Heart right ventricle (tissue), 16 donors: ENCODE measurements at regions not wholly inside any gene's neighbourhood (a gene's known extent, or its start where the extent isn't known, plus 50 kb on each side); places are given as distances from the start of the nearest gene placed in this dataset.

Experiments used
- ATAC-seq, 8 donors: fragments of 200-7000 bp; cut with Tn5 transposase; one replicate each; pipeline ENCODE4 v1.9.1; 2020; ENCODE audit warnings: mild to moderate bottlenecking in 8 of 8, moderate library complexity in 8 of 8, moderate number of reproducible peaks in 1 of 8
- DNase-seq, 2 donors: peaks; one replicate each; pipeline ENCODE4 v3.0.0-alpha.2; 2020
- H3K27ac ChIP-seq, 10 donors: fragments of 200-600 bp; sonication (generic) in 2 of 10; one replicate each; pipeline versions ENCODE4 v1.5.0 to v1.8.0; 2020 to 2022; ENCODE audit warnings: mild to moderate bottlenecking in 3 of 10
- H3K27me3 ChIP-seq, 7 donors: fragments of 200-600 bp; one replicate each; pipeline ENCODE4 v1.8.0; 2021 to 2022; ENCODE audit warnings: mild to moderate bottlenecking in 2 of 7
- H3K36me3 ChIP-seq, 9 donors: fragments of 200-600 bp; sonication (generic) in 1 of 9; one replicate each; pipeline versions ENCODE4 v1.5.0 to v1.8.0; 2020 to 2022; ENCODE audit warnings: mild to moderate bottlenecking in 2 of 9
- H3K4me1 ChIP-seq, 9 donors: fragments of 200-600 bp; sonication (generic) in 1 of 9; one replicate each; pipeline versions ENCODE4 v1.5.0 to v1.8.0; 2020 to 2022; ENCODE audit warnings: mild to moderate bottlenecking in 4 of 9
- H3K4me3 ChIP-seq, 10 donors: fragments of 200-600 bp; sonication (generic) in 2 of 10; one replicate each; pipeline versions ENCODE4 v1.5.0 to v1.8.0; 2020 to 2022; ENCODE audit warnings: mild to moderate bottlenecking in 7 of 10, moderate library complexity in 2 of 10
- H3K9me3 ChIP-seq, 11 donors: fragments of 200-600 bp in 10 of 11; sonication (generic) in 2 of 11; one replicate each; pipeline versions ENCODE4 v1.5.0 to v1.8.0; 2013 to 2022; ENCODE audit warnings: mild to moderate bottlenecking in 2 of 11, control low read depth in 1 of 11, moderate library complexity in 1 of 11
- WGBS, 2 donors: extraction: QIAGEN DNeasy Blood & Tissue Kit; methylation state at CpG; one replicate each; pipeline ENCODE4 v1.1.7; 2013; ENCODE audit warnings: inconsistent platforms in 1 of 2; 5-methylcytosine and 5-hydroxymethylcytosine counted together
- intact Hi-C, 10 donors: fragments of 100-400 bp; cut with DNase I; formaldehyde crosslinking; loops; one replicate each; pipeline versions ENCODE4 v1.11.1 to v1.14.2; 2022
- TF ChIP-seq, protein P1 (sequence below), 9 donors: fragments of 200-600 bp; sonication (generic) in 2 of 9; IDR thresholded peaks; one replicate each; pipeline versions ENCODE4 v1.5.0 to v1.8.0; 2021 to 2022; ENCODE audit warnings: antibody characterized with exemption in 9 of 9, mild to moderate bottlenecking in 5 of 9, moderate library complexity in 1 of 9
- donor health status: Arrhythmogenic right ventricular cardiomyopathy.
- donor health status: ischemic (EF 13 %, LVEDD 7.1; RV severe dilation, severe dysfunction).
- donor health status: healthy with polysubstance abuse.
- donor health status: DM: no; HTN: yes; CAD: no.
- donor health status: DM: no; HTN: no; CAD: no.
- donor health status: ischemic (EF 25% LVEDD 6.9; RV normal size, moderate dysfunction).
- donor health status: ischemic (EF 25% LVEDD 5.7; RV mildly dilated, moderate dysfunction).
- donor health status: healthy.
- donor health status: DM: yes; HTN: yes; CAD: no.
- donor health status: Ischemic cardiomyopathy.
- donor health status: ischemic (EF 35%, LVEDD 5.7; RV mildly dilated, moderate dysfunction).
- donor health status: nonischemic (EF 11% LVEDD 7.7; RV severe dilation, severe dysfunction).
- donor health status: DM: yes; HTN: yes; CAD: no.
- donor health status: PGD.
- donor health status: ischemic (EF 29% LVEDD 5.4; RV normal size, mild dysfunction).
- donor health status: nonischemic (EF 23%, LVEDD 6.1; RV moderate dilation, normal function).

DNA sequence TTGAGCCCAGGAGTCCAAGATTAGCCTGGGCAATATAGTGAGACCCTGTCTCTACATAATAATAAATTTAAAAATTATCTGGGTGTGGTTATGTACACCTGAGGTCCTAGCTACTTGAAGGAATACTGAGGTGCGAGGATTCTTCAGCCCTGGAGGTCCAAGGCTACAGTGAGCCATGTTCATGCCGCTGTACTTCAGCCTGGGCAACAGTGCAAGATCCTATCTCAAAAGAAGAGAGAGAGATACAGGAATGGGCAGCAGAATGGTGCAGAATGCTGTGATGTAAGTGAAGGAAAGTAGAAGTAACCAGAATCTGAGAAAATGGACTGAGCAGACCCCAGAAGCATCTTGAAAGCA, 62.7 kb upstream of the EXOC4 start:
- H3K36me3 ChIP-seq: no peaks in the 10 kb centered on the region
- 92 to 96% methylated on average over 2 of the region's 2 CpGs for WGBS, 2 donors
- H3K27ac ChIP-seq: no peak overlapping the region
- TF ChIP-seq, protein P1, sequence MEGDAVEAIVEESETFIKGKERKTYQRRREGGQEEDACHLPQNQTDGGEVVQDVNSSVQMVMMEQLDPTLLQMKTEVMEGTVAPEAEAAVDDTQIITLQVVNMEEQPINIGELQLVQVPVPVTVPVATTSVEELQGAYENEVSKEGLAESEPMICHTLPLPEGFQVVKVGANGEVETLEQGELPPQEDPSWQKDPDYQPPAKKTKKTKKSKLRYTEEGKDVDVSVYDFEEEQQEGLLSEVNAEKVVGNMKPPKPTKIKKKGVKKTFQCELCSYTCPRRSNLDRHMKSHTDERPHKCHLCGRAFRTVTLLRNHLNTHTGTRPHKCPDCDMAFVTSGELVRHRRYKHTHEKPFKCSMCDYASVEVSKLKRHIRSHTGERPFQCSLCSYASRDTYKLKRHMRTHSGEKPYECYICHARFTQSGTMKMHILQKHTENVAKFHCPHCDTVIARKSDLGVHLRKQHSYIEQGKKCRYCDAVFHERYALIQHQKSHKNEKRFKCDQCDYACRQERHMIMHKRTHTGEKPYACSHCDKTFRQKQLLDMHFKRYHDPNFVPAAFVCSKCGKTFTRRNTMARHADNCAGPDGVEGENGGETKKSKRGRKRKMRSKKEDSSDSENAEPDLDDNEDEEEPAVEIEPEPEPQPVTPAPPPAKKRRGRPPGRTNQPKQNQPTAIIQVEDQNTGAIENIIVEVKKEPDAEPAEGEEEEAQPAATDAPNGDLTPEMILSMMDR (IDR thresholded peaks at IDR 0.05): no peak
- no peaks in the 10 kb centered on the region for H3K4me1 ChIP-seq
- ATAC-seq (no peak), DNase-seq (no peak)
- no peak overlapping the region for H3K4me3 ChIP-seq
- intact Hi-C loops: no loop called here
- H3K27me3 ChIP-seq: peaks cover 0 to 4% (median 0%) of the 10 kb centered on the region in 7 donors
- H3K9me3 ChIP-seq: no peaks in the 10 kb centered on the region

- Histone ChIP-seq H3K27me3 (peaks cover 0 to 4% (median 0%) of the 10 kb centered on the region in 7 donors), H3K9me3 (no peaks in the 10 kb centered on the region), H3K4me3 (no peak overlapping the region), H3K27ac (no peak overlapping the region), H3K4me1 (no peaks in the 10 kb centered on the region), H3K36me3 (no peaks in the 10 kb centered on the region)
- no peak for ATAC-seq
- TF ChIP-seq, protein P1 (IDR thresholded peaks at IDR 0.05): no peak
- no peak for DNase-seq
- 95 to 97% methylated on average over 1 of the region's 1 CpG for WGBS, 2 donors
- intact Hi-C loops: no loop called here
Measured at GRCh38 chr7:133190650-133191049, 62.2 kb upstream of the EXOC4 start.

DNA sequence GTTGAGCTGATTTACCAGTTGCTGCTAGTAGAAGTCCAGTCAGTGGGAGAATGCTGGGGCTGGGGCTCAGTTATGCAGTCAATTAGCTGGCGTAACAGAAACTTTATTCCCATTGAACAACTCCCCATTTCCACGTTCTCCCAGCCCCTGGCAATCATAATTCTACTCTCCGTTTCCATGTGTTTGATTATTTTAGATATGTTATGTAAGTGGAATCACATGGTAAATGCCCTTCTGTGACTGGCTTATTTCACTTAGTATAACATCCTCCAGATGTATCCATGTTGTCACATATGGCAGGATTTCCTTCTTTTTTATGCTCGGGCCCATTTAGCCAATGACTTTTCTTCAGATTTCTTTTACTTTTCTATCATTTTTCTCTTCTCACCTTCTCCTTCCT, 61.1 kb upstream of the EXOC4 start:
- Histone ChIP-seq H3K36me3 (no peaks in the 10 kb centered on the region), H3K9me3 (no peaks in the 10 kb centered on the region), H3K27ac (no peak overlapping the region), H3K4me3 (no peak overlapping the region), H3K27me3 (peaks cover 0 to 4% (median 0%) of the 10 kb centered on the region in 7 donors), H3K4me1 (no peaks in the 10 kb centered on the region)
- no peak for DNase-seq
- TF ChIP-seq, protein P1 (IDR thresholded peaks at IDR 0.05): no peak
- 68 to 69% methylated on average over 4 of the region's 4 CpGs for WGBS, 2 donors
- intact Hi-C loops: no loop called here
- ATAC-seq: no peak

DNA sequence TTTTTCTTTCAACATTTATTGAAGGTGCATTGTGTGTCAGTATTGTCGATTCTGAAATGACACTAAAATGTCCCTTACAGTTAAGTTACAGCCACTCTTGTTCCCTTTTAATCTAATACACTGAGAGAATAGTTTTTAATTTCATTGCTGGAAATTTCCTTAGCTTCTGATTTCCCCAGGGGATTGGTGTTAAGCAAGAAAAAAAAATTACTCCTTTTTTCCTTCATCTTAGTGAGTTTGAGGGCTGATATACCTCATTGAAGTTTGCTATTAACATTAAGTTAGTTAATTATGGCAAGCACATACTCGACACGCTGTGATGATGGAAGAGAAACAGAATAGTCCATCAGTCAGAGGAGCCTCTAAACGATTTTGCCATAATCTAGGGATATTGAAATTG, 57.0 kb upstream of the EXOC4 start:
- Histone ChIP-seq H3K27ac (no peak overlapping the region), H3K36me3 (no peaks in the 10 kb centered on the region), H3K27me3 (peaks cover 0 to 7% (median 0%) of the 10 kb centered on the region in 7 donors), H3K4me1 (no peaks in the 10 kb centered on the region), H3K4me3 (no peak overlapping the region), H3K9me3 (no peaks in the 10 kb centered on the region)
- intact Hi-C loops: no loop called here
- WGBS, 2 donors: 75 to 80% methylated on average over 4 of the region's 4 CpGs
- DNase-seq (no peak), ATAC-seq (no peak)
- TF ChIP-seq, protein P1 (IDR thresholded peaks at IDR 0.05): no peak
